Heart left ventricle (tissue), 13 donors: ENCODE measurements at regions not wholly inside any gene's neighbourhood (a gene's known extent, or its start where the extent isn't known, plus 50 kb on each side); places are given as distances from the start of the nearest gene placed in this dataset.

ENCODE experiments used
- POLR2A ChIP-seq, 2 donors: fragments of 450-650 bp; IDR thresholded peaks; one replicate each; pipeline ENCODE4 v1.6.1; 2017; ENCODE audit warnings: antibody characterized with exemption in 2 of 2, mild to moderate bottlenecking in 2 of 2, moderate library complexity in 2 of 2
- TF ChIP-seq, protein P1 (sequence below), 12 donors: fragments of 200-600 bp; sonication (generic) in 4 of 12; IDR thresholded peaks; one replicate each; pipeline versions ENCODE4 v1.5.0 to v1.8.0; 2018 to 2022; ENCODE audit warnings: antibody characterized with exemption in 12 of 12, mild to moderate bottlenecking in 5 of 12
- donor health status: ischemic (EF 13 %, LVEDD 7.1; RV severe dilation, severe dysfunction).
- donor health status: DM: no; HTN: yes; CAD: no.
- donor health status: DM: no; HTN: no; CAD: no.
- donor health status: ischemic (EF 25% LVEDD 6.9; RV normal size, moderate dysfunction).
- donor health status: ischemic (EF 25% LVEDD 5.7; RV mildly dilated, moderate dysfunction).
- donor health status: ischemic (EF 35%, LVEDD 5.7; RV mildly dilated, moderate dysfunction).
- donor health status: nonischemic (EF 11% LVEDD 7.7; RV severe dilation, severe dysfunction).
- donor health status: DM: yes; HTN: yes; CAD: no.
- donor health status: PGD.
- donor health status: ischemic (EF 29% LVEDD 5.4; RV normal size, mild dysfunction).
- donor health status: nonischemic (EF 23%, LVEDD 6.1; RV moderate dilation, normal function).

DNA sequence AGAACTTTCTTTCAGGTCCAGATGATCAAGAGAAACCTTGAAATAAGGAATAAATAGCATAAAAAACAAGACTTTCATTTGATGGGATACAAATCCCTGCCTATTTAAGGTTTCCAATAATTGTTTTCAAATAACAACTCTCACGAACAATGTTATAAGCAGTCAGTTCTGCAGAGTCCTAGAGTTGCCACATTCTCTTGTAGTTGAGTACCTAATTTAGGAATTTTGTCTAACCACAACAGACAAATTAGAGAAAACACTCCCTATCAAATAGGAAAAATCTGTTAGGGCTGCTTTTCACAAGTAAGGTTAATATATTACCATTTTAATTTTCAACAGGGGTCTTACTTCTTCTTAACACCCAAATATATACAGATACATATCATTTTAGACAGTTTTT is 130.1 kb upstream of the CDH20 start:
- TF ChIP-seq, protein P1, sequence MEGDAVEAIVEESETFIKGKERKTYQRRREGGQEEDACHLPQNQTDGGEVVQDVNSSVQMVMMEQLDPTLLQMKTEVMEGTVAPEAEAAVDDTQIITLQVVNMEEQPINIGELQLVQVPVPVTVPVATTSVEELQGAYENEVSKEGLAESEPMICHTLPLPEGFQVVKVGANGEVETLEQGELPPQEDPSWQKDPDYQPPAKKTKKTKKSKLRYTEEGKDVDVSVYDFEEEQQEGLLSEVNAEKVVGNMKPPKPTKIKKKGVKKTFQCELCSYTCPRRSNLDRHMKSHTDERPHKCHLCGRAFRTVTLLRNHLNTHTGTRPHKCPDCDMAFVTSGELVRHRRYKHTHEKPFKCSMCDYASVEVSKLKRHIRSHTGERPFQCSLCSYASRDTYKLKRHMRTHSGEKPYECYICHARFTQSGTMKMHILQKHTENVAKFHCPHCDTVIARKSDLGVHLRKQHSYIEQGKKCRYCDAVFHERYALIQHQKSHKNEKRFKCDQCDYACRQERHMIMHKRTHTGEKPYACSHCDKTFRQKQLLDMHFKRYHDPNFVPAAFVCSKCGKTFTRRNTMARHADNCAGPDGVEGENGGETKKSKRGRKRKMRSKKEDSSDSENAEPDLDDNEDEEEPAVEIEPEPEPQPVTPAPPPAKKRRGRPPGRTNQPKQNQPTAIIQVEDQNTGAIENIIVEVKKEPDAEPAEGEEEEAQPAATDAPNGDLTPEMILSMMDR (IDR thresholded peaks at IDR 0.05), result no peak
- TF ChIP-seq POLR2A (IDR thresholded peaks at IDR 0.05), result no peak
